ENCODE measurements at regions not wholly inside any gene's neighbourhood (a gene's known extent, or its start where the extent isn't known, plus 50 kb on each side); places are given as distances from the start of the nearest gene placed in this dataset.
"Not testable (repeated sequence)": the region's sequence is repeated elsewhere in the genome, so short reads cannot be mapped to it uniquely, and the experiment has no call there.

GRCh38 chr5:111820072-111820471 is 63.1 kb upstream of the NREP start:
- Histone ChIP-seq H3K36me3 (ENCODE audit: control insufficient read depth, insufficient read depth, low read length) (no peaks in the 10 kb centered on the region), H3K27ac (ENCODE audit: low read depth, low read length) (no peak overlapping the region), H3K27me3 (ENCODE audit: control insufficient read depth, insufficient read depth, low read length) (no peaks in the 10 kb centered on the region), H3K4me3 (ENCODE audit: low read depth, low read length) (no peak overlapping the region), H3K4me1 (ENCODE audit: control insufficient read depth, insufficient read depth, low read length) (no peaks in the 10 kb centered on the region), H3K9ac (ENCODE audit: low read length) (no peak overlapping the region), H3K9me3 (ENCODE audit: control insufficient read depth, insufficient read depth, low read depth, low read length) (peaks cover 10% of the 10 kb centered on the region)

GRCh38 chr5:111819028-111819427 is 62.0 kb upstream of the NREP start:
- peaks cover 10% of the 10 kb centered on the region for H3K9me3 ChIP-seq (ENCODE audit: control insufficient read depth, insufficient read depth, low read depth, low read length)
- H3K4me3 ChIP-seq (ENCODE audit: low read depth, low read length); H3K36me3 ChIP-seq (ENCODE audit: control insufficient read depth, insufficient read depth, low read length); H3K4me1 ChIP-seq (ENCODE audit: control insufficient read depth, insufficient read depth, low read length); H3K27me3 ChIP-seq (ENCODE audit: control insufficient read depth, insufficient read depth, low read length); H3K9ac ChIP-seq (ENCODE audit: low read length); H3K27ac ChIP-seq (ENCODE audit: low read depth, low read length): not testable (repeated sequence)

- Histone ChIP-seq H3K27me3 (ENCODE audit: control insufficient read depth, insufficient read depth, low read length) (no peaks in the 10 kb centered on the region), H3K27ac (ENCODE audit: low read depth, low read length) (no peak overlapping the region), H3K4me3 (ENCODE audit: low read depth, low read length) (no peak overlapping the region), H3K9me3 (ENCODE audit: control insufficient read depth, insufficient read depth, low read depth, low read length) (peaks cover 2% of the 10 kb centered on the region; the same call in 1 of the 2 replicates), H3K9ac (ENCODE audit: low read length) (no peak overlapping the region), H3K4me1 (ENCODE audit: control insufficient read depth, insufficient read depth, low read length) (no peaks in the 10 kb centered on the region), H3K36me3 (ENCODE audit: control insufficient read depth, insufficient read depth, low read length) (no peaks in the 10 kb centered on the region)
Observed at GRCh38 chr5:111813537-111813936, 56.5 kb upstream of the NREP start.

- H3K9me3 ChIP-seq (ENCODE audit: control insufficient read depth, insufficient read depth, low read depth, low read length): no peaks in the 10 kb centered on the region
- H3K27me3 ChIP-seq (ENCODE audit: control insufficient read depth, insufficient read depth, low read length): no peaks in the 10 kb centered on the region
- no peaks in the 10 kb centered on the region for H3K4me1 ChIP-seq (ENCODE audit: control insufficient read depth, insufficient read depth, low read length)
- no peak overlapping the region for H3K27ac ChIP-seq (ENCODE audit: low read depth, low read length)
- no peak overlapping the region for H3K4me3 ChIP-seq (ENCODE audit: low read depth, low read length)
- H3K9ac ChIP-seq (ENCODE audit: low read length): no peak overlapping the region
- no peaks in the 10 kb centered on the region for H3K36me3 ChIP-seq (ENCODE audit: control insufficient read depth, insufficient read depth, low read length)
Observed at GRCh38 chr5:111810112-111810511, 53.1 kb upstream of the NREP start.
